GM21390 (cell line): ENCODE measurements at regions not wholly inside any gene's neighbourhood (a gene's known extent, or its start where the extent isn't known, plus 50 kb on each side); places are given as distances from the start of the nearest gene placed in this dataset.
"Not testable (repeated sequence)": the region's sequence is repeated elsewhere in the genome, so short reads cannot be mapped to it uniquely, and the experiment has no call there.

Source experiments
- ATAC-seq: cut with Tn5 transposase; IDR thresholded peaks from one replicate; pipeline ENCODE4 v1.9.1; 2021; ENCODE audit not compliant: unreplicated experiment

DNA sequence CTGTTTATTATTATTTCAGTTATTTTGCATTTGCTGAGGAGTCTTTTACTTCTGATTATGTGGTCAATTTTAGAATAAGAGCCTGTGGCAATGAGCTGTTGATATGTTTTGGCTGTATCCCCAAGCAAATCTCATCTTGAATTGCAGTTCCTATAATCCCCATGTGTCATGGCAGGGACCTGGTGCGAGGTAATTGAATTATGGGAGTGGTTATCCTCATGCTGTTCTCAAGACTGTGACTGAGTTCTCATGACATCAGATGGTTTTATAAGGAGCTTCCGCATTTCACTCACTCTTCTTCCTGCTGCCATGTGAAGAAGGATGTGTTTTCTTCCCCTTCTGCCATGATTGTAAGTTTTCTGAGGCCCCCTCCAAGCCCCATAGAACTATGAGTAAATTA lies 114.9 kb upstream of the SLCO6A1 start:
- ATAC-seq = no peak

DNA sequence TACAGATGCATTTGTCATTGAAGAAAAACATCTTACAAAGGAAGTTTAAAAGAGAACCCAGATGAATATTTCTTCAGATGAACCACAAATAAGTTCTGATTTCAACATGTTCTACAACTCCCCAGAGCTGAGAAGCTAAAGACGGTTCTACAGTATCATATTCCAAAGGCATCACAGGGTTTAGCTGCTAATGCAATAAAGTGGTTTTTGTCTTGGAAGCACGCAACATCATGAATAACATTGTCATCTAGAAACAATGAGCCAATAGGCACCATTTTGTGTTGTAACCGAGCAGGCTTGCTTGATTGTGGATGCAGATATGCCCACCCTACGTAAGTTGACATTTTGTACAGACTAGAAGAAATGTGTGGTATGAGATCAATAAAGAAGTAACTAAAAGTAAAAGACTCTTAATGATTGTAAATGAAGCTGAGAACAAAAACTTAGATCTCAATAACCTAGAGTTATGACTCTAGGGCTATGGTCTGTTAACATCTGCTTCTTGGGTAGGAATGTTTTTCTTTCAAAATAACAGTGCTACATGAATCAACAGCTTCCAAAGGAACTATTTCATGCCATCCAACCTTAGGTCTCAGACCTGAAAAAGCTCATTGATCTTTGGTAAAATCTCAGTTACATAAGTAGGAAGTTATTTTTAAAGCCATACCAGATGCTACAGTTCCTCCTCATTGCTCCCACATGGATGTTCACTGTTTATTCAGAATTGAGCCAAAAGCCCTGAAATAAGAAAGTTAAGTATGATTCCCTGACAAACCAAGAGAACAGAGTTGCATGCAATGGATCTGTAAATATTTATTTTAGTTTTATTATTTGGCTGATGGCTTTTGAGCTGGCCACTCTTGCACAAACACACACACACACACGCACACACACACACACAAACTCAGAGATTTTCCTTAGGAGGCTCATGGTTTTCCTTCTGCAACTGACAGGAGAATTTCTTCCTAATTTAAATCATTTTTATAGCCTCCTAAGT lies 118.7 kb upstream of the SLCO6A1 start:
- no peak for ATAC-seq

DNA sequence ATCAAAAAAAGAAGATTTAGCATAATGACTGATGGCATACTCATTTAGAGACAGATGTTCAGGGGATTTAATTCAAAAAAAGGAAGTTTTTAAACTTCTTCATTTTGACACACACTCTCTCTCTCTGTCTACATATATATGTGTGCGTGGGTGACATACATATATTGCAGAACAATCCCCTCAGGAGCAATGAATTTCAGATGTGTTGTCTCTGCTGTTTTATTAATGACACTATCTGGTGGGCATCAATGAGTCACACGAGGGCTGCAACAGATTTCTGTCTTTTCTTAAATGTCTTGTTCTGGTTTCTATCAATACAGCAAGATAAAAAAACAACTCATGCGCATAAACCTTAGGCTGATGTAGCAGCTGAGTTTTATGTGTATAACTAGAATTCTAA lies 123.5 kb upstream of the SLCO6A1 start:
- no peak for ATAC-seq

DNA sequence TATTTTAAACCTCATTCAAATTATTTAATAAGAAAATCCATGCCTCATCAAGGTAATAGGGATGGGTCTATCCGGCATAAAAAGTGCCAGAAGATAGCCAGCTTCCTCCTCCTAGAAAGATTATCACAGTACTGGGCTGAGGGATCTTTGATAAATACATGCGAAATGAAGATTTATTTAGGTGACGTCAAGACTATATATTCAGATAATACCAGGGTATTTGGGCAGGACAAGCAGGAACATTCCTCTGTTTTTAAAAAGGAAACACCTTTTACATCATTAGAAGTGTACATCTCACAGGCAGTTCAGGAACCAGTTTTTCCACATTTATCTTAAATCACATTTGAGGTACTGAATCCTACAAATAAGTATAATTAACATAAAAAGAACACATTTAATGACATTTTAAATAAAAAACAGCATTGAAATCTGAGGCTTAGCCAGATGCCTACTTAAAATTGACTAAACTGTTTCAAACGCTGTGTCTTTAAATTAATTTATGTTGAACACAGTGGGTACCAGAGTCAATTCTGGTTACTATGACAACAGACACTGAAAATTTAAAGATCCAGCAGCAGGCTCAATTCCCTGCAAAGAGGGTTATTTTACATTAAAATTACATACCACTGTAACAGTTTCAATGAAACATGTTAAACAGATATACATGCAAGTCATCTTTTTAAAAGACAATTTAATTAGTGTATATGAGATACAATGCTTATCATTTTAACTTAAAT lies 124.7 kb upstream of the SLCO6A1 start:
- no peak for ATAC-seq

DNA sequence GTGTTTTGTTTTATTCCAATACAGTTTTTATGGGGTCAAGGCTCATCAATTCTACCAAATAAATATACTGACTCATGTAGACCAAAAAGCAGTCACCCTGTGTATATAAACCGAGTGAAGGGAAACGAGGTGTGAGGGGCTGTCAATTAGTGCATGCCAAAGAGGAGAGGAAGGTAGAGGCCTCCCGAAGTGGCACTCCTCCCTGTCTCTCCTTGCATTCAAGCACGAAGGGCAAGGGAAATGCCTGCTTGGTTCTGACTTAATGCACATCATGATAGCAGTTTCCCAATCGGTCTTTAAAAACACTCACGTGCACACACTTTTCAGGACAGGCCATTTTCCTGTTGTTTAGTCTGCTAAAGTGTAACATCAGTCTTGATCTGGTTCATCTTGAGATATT lies 125.6 kb upstream of the SLCO6A1 start:
- ATAC-seq = no peak

DNA sequence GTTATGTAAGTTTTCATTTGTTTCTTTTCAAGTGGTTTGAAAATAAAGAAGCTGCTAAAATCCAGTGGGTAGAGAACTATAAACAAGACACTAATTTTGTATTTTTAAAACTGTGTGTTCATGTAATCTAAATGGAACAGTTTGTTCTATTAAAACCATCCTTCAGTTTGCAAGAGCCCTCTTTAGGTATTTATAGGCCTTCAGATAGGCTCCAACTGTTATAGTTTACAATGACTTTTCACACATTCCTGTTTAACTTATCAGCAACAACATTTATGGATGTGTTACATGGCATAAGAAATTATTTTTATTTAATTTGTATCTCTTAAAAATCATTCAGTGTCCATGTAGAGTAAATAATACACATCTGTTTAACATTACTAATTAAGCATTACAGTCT lies 126.7 kb upstream of the SLCO6A1 start:
- no peak for ATAC-seq

DNA sequence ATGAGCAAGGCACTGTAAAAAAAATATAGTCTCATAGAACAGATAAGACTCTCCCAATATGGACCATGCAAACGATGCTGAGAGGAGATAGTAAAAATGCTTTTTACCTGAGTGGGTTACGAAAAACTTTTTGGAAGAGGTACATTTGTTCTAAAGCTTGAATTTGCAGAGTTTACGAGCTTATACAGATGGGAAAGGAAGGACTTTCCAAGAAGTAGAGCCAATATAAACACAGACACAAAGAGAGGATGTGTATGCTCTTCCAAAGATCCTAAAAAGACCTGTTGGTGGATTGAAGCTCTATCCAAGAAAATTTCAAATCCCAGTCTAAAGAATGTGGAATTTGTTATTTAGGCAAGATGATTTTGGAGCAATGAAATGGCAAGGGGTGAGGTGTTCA lies 127.1 kb upstream of the SLCO6A1 start:
- no peak for ATAC-seq

DNA sequence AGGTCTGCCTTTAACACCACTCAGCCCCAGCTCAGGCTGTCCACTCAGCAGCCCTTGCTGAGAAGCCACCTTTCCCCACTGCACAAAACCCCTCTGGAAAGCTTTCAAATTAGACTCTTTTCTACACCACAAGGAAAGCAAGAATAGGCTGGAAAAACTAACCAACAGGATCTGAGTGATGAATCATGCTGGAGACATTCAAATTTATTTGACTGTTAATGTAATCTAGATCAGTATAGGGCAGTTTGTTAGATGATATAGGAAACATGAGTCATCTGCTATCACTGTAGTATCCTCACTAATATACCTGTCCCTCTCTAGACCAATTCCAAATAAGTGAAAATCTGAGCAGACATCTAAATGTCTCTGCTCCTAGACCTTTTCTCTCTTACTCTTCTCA lies 127.8 kb upstream of the PAM start:
- ATAC-seq = no peak

DNA sequence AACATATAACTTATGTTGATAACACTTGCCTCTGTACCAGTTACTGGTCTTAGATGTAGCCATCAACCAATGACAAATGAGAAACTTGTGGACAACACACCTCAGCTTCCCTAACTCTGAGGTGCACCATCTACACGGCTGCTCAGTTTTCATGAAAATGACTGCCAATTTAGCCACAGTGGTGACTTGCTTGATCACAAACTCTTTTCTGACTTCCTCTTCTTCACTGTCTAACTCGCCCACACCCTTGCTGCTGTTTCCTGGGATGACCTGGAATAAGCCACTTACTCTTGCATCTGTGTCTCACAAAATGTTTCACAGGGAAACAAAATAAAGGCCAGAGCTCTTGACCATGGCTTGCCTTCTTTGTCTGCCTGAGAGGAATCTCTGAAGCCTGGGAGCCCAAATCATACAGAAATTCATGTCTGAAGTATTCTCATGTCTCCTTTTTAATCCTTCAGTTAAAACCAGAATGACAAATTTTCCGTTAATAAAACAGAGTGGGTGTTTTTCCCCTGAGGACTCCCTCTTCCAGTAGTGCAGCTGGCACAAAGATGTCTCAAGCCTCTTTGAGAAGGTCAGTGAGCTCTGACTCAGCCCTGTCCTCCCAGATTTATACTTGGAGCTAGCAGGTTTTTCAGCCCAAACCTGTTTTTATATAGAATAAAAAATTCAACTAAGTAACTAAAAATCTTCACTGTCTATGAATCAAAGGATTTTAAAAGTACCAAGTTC lies 126.5 kb upstream of the PAM start:
- no peak for ATAC-seq

DNA sequence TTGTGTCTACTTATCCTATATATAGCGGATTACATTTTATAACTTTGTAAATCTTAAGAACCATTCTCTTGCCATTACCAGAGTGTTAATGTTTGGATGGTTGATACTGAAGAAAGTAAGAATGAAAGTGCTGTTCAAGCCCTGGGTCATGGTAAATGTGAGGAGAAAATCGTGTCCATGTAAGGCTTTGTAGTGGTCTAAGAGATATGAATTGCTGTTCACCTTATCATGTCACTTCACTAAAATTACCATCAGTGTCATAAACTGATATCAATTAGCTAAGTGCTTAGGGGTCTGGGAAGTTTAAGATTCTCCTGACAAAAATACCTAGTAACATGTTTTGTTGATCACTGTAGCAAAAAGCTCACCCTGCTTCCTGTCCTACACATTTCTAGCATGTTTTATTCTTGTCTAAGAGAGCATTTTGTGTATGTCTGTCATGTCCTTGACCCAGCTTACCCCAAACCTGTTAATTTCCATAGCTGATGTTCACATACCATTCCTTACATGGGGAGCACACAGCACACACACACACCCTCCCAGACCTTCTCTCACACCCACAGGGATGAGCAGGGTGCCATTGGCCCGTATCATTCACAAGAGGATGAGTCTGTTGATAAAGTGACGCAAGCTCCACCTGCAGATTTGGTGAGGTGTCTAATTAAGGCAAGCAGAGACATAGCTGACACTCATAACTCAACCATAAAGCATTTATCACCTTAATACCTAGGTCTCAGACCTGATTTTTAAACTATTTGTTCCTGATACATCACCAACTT lies 125.1 kb upstream of the PAM start:
- ATAC-seq = no peak

DNA sequence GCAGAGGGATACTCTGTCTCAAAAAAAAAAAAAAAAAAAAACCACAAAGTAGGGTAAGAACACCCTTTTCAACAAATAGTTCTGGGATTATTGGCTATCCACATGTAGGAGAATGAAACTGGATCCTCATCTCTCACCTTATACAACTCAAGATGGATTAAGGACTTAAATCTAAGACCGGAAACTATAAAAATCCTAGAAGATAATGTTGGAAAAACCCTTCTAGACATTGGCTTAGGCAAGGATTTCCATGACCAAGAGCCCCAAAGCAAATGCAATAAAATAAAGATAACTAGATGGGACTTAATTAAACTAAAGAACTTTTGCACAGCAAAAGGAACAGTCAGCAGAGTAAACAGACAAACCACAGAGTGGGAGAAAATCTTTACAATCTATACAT lies 119.7 kb upstream of the PAM start:
- not testable (repeated sequence) for ATAC-seq

DNA sequence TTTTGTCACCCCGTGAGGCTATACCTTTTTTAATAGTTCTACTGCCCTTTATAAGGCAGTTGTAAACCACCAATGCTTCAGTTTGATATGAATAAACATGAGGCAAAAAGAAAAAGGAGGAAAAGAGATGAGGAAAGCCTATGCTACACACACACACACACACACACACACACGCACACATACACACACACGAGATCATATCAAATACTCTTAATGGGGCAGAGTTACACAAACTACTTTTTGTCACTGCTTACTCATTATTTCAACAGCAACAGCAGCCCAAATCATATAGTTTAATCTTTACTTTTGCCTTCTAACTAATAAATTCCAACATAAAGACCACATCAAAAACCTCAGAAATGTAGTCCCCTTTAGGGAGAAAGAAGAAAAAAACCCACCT lies 116.8 kb upstream of the PAM start:
- no peak for ATAC-seq

DNA sequence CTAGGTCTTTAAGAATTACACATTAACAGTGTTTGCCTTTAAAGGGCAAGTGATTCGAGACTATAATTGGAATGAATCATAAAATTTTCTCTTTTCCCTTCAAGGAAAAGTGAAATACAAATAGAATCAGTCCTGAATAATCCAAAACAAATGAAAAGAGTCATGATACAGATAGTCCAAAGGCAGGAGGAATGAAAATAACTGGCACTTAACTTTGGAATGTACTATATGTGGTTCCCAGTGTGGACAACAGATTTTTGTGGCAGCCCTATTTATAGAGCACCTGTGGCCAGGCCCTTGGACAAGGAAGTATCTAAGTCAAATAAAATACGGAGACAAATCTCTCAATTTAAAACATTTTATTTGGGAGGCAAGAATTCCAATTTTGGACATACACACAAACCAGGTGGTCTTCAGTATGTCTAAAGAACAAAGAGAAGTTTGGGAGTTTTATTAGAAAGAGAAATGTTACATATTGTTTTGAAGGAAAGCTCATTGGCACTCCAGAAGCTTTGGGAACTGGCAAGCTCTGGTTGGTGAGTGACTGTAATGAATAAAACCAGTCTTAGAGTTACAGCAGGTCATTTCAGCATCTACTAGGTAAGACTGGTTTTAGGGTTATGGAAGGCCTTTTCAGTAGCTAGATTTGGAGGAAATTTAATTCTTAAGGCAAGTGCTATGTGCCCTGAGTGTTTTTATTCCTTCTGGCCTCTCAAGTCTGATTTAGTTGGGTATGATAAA lies 116.0 kb upstream of the PAM start:
- no peak for ATAC-seq

DNA sequence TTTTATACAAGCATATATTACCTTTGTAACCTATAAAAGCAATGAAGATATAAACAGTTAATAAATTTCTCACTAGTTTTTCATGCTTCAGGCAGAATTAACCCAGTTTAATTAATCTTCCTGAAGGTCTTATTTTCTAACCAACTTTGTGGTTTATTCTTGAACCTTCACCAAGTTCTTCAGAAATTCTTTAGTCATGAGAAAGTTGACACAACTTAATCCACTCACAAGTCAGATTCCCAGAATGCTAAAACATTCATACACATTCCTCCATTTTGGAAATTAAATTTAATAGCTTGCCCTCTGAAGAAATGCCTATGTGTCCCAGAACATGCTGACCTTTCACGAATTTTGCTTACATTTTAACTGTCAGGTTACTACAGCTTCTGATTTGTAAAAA lies 105.4 kb upstream of the PAM start:
- ATAC-seq = no peak

DNA sequence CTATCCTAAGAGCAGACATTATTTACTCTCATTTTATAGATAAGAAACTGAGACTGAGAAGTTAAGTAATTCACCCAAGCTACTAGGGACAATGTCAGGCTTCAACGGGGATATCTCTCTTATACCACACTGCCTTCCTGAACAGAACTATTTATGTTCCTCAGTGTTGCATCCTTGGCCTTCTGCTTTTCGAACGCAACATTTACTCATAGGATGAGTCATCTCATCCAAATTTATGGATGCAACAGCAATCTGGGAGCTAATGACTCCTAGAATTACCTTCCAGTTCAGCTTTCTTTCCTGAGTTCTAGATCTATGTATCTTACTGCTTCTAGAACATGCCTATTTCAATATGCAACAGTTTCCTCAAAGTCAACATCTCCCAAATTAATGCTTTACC lies 103.6 kb upstream of the PAM start:
- no peak for ATAC-seq

DNA sequence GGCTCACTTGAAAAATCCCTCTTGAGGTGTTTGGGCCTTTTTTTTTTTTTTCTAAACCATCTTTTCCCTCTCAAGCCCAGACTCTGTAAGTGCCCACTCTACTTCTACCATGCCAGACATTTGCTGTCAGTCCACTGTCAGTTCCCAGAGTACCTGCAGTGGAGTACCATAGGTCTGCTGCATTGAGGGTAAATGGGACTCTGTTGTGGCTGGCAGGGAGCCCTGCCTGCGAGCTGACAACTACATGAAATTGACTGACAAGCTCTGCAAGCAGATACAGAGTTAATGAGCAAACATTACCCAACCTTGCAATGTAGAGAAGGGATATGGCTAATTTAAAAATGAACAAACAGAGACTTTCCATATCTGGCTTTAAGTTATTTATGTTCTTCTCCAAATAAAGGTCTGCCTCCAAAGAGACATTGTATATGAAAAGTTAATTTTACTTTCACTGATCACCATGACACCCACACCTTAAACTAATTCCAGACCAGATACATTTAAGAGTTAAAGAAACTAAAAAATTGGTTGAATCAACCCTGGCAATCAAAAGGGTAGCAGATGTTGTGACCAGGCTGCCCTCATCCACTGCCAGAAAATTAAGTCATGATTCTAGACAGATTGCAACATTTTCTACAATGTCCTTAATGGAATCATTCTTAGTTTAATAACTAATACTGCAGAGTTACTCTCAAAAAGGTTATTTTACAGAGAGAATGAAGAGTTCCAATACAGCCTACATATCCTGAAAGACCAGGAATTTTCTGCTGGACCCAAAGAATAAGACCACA lies 100.4 kb upstream of the PAM start:
- no peak for ATAC-seq

DNA sequence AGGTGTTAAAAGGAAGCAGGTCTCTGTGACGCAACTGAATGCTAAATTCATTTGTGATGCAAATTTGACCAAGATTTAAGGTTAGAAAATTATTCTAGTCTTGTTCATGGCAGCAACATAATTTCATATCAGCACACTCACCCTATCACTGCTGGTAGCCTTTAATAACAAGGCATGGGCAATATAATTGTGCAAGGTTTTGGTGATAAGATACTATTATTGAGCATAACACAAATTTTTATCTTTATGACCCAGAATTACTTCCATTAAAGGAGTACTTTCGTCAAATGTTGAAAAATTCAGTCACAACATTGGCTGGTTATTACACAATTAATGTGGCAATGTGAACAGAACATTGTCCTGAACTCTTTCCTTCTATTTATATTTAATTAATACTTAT lies 96.0 kb upstream of the PAM start:
- no peak for ATAC-seq

DNA sequence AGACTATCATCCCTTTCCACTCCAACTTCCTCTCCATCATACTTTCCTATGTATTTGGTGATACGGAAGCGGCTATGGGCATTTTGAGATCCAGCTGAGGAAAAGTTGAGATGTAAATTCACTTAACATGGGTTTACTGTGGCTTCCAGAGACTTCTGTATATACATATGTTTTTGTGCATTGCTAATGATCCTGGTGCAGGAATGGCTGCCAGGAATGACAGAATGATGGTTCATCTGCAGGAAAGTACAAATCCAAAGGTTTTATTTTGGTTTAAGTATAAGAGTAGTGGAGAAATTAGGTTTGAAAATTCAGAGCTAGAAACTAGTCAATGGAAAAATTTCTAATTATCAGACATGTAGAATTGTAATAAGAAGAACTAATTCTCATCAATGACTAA lies 95.0 kb upstream of the PAM start:
- ATAC-seq = no peak

DNA sequence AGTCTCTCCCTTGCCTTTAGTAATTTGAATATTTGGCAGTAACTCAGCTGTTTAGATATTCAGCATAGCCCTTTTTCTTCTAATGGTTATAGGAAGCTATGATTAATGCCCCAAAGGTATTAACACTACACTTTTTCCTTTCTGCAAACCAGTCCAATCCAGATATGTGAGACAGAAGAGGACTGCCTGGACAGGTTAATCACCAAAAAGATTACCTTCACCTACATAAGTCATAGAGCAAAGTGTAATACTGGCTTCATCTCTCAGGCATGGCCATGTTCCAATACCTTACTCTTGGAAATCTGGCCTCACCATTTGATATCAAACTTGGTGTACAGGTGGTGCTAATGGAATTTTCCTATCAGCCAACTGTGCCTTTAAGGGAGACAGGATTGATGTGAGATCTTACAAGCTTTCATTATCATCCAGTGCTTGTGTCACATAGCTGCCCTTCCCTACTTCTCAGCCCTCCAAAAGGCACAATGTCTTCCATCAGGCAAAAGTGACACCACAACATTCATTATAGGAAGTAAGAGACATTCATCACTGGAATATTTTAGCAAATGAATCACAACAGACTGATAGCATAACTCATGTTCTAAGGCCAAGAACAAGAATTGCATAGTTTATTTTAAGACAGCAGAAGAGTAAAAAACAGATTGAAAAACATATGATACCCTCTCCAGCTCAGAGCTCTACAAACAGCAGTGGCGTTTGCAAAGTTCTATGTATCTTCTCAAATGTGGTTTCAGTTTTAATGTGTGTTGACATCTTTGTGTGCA lies 91.2 kb upstream of the PAM start:
- no peak for ATAC-seq
